AG10803 (cell line): ENCODE measurements at regions not wholly inside any gene's neighbourhood (a gene's known extent, or its start where the extent isn't known, plus 50 kb on each side); places are given as distances from the start of the nearest gene placed in this dataset.
A peak's percentile ranks its signal among the peaks of the same experiment; 100 is the strongest.

Experiments
- DNase-seq: peaks from one replicate; pipeline ENCODE4 v3.0.0; 2010; ENCODE audit warnings: low read depth
- H3K4me3 ChIP-seq: 2 replicates; pipeline ENCODE4 v1.5.1; 2011; ENCODE audit warnings: mild to moderate bottlenecking, low read length, control low read depth
- TF ChIP-seq, protein P1 (sequence below): conservative IDR thresholded peaks from 2 replicates; pipeline ENCODE4 v1.5.1; 2011; ENCODE audit warnings: mild to moderate bottlenecking, low read length, control low read depth, inconsistent platforms

DNA sequence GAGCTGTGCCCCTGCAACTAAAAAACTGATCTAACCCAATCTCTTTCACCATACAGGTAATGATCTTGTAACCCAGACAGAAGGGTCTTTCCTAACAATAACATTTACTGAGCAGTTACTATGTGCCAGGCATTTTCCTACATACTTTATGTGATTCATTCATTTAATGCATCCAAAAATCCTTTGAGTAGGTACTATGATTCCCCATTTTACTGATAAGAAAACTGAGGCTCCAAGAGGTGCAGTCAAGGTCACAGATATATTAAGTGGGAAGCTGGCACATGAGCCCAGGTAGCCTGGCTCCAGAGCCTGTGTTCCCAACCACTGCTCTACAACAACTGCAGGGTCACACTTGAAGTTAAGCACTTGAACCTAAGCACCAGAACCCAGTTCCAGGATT lies 87.6 kb downstream of the NCR2 start:
- TF ChIP-seq, protein P1, sequence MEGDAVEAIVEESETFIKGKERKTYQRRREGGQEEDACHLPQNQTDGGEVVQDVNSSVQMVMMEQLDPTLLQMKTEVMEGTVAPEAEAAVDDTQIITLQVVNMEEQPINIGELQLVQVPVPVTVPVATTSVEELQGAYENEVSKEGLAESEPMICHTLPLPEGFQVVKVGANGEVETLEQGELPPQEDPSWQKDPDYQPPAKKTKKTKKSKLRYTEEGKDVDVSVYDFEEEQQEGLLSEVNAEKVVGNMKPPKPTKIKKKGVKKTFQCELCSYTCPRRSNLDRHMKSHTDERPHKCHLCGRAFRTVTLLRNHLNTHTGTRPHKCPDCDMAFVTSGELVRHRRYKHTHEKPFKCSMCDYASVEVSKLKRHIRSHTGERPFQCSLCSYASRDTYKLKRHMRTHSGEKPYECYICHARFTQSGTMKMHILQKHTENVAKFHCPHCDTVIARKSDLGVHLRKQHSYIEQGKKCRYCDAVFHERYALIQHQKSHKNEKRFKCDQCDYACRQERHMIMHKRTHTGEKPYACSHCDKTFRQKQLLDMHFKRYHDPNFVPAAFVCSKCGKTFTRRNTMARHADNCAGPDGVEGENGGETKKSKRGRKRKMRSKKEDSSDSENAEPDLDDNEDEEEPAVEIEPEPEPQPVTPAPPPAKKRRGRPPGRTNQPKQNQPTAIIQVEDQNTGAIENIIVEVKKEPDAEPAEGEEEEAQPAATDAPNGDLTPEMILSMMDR, result no peak
- DNase-seq, result no peak
- no peak overlapping the region for H3K4me3 ChIP-seq

DNA sequence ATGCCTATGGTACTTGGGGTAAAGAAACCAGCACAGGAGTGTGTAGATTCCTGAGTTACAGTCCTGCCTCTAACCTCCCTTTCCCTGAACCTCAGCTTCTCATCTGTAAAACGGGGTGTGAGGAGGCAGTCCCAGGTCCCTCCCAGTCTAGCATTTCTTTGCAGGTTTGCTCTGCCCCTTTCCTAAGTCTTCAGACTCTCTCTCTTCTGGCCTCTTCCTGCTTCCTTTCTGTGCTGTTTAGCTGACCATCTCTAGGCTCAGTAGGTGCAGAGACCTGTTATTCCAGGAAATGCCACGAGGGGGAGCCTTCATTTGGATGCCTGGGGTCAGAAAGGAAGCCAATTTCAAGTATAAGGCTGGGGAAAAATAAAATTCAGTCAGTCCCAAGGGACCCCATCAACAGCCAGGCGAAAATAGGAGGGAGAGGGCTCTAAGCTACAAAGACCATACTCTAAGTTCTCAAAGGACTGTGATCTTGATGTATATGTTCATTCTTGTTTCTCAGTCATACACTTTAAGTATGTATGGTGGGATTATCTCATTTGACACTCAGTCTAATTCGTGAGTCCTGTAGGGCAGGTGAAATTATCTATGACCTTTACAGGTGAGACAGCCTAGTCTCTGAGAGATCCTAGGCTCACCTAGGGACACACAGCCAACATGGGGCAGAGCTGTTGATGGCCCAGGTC lies 89.1 kb downstream of the NCR2 start:
- TF ChIP-seq, protein P1, result peak; percentile 95
- no peak overlapping the region for H3K4me3 ChIP-seq
- peak; percentile 72 for DNase-seq

DNA sequence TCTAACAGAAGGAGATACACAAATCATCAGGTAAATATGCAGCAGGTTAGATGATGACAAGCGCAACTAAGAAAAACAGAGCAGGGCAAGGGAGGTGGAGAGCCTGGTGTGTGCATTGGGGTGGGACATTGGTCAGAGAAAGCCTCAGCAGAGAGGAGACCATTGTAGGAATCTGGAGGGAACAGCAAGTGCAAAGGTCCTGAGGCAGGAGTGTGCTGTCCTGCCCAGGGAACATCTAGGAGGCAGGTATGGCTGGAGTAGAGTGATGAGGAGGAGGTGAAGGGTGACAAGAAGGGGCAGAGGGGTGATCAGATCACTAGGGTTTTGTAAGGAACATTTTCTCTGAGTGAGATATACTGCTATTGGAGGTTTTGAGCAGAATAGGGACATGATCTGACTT lies 90.1 kb downstream of the NCR2 start:
- H3K4me3 ChIP-seq, result no peak overlapping the region
- DNase-seq, result no peak
- TF ChIP-seq, protein P1, result no peak

DNA sequence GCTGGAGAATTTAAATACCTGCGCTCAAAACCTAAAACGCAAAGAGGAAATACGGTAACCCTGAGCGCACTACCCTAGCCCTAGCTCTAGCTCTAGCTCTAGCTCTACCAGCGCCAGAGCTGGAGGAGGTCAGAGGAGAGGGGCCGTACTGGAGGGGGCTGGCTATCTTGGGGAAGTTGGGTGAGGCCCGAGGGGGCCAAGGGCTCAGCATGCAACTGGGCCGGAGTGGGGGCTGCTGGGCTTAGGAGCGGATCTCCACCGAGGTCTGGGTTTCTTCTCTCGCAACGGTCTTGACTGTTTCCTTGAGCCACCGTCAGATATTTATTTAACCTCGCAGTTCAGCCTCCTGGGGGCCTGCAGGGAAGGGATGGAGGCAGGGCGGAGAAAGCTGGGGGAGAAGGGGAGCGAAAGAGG lies 91.0 kb downstream of the NCR2 start:
- TF ChIP-seq, protein P1, result no peak
- DNase-seq, result no peak
- no peak overlapping the region for H3K4me3 ChIP-seq

DNA sequence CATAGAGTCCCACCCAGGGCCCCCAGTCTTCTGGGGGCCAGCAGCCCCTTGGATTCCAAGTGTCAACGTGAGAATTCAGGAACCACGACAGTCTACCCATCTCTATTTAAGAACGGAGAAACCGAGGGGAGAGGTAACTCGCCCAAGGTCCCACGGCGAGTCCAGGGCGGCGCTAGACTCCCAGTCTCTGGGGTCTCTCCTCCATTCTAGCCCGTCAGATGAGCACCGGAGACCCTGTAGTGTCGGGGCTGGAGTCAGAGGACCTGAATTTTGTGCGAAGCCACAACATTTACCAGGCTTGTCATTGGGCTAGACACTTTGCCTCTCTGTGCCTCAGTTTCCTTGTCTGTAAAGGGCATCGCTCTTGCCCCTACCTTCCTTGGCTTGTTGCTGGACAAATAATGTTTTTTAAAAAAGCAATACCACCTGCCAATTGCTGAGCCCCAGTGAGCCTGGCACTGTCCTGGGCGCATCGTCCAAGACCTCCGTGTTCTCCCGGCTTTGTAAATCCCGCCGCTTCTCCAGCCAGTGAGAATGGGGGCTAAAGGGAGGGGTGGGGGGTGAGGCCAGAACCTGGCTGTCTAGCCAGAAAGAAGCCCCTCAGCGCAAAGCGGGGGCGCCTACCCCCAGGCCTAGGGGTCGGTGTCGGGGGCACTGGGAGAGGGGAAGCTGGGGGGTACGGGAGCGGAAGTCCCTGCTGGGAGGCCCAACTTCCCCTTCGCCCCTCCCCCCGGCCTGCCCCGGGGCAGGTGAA lies 91.7 kb downstream of the NCR2 start:
- no peak for DNase-seq
- no peak overlapping the region for H3K4me3 ChIP-seq
- TF ChIP-seq, protein P1, result no peak

DNA sequence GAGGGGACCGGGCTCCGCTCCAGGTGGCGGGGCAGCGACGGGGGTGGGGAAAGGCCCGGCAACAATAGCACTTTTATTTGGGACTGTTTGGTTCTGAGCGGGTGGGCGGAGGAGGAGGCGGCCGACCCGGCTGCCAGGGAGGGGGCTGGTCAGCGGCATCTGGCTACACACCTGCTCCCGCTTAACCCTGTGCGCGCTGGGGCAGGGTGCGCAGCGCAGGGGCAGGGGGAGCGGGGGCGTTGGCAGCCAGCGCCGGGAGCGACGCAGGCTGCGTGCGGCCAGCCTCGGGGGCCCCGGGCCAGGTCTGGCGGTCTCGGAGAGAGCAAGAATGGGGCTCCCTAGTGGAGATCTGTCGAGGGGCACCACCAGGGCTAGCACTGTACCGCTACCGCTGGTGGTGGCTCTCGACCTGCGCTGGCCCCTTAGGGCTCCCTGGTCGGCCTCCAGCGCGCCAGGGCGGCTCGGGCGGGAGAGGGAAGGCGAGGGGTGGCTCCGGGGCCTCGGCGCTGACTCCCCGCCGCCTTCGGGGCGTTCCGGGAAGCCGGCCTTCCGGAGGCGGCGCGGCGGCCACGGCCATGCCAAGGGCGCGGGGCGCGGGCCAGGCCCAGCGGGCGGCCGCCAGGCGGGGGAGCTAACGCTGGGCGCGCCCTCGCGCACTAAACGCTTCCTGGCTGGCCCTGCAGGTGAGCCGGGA lies 92.4 kb downstream of the NCR2 start:
- no peak for DNase-seq
- peak overlapping the region; percentile 36 for H3K4me3 ChIP-seq
- TF ChIP-seq, protein P1, result no peak
